Mesenchymal stem cell (in vitro differentiated cells and primary cell): ENCODE measurements at regions not wholly inside any gene's neighbourhood (a gene's known extent, or its start where the extent isn't known, plus 50 kb on each side); places are given as distances from the start of the nearest gene placed in this dataset.
A peak's percentile ranks its signal among the peaks of the same experiment; 100 is the strongest.

Experiments used
- DNase-seq: peaks from one replicate; pipeline ENCODE4 v3.0.0-alpha.2; 2013
- H2AFZ ChIP-seq: one replicate; pipeline ENCODE4 v1.6.1; 2013; ENCODE audit warnings: low read depth, mild to moderate bottlenecking, control low read depth, inconsistent platforms, low read length, moderate library complexity
- H2AK5ac ChIP-seq: 2 replicates; pipeline ENCODE4 v1.6.1; 2013; ENCODE audit warnings: low read length, moderate library complexity, mild to moderate bottlenecking, inconsistent platforms; ENCODE audit not compliant: severe bottlenecking
- H2BK120ac ChIP-seq: one replicate; pipeline ENCODE4 v1.6.1; 2013; ENCODE audit warnings: low read depth, mild to moderate bottlenecking, inconsistent platforms, low read length, moderate library complexity
- H2BK12ac ChIP-seq, 2 experiments: one replicate each; pipeline ENCODE4 v1.6.1; 2013; ENCODE audit warnings: inconsistent platforms in 2 of 2, low read length in 2 of 2, mild to moderate bottlenecking in 2 of 2, moderate library complexity in 2 of 2, control low read depth in 1 of 2
- H2BK15ac ChIP-seq: one replicate; pipeline ENCODE4 v1.6.1; 2013; ENCODE audit warnings: mild to moderate bottlenecking, low read depth, inconsistent platforms; ENCODE audit not compliant: poor library complexity, severe bottlenecking
- H2BK5ac ChIP-seq: 2 replicates; pipeline ENCODE4 v1.6.1; 2013; ENCODE audit warnings: low read depth, mild to moderate bottlenecking, low read length, control low read depth, inconsistent platforms; ENCODE audit not compliant: poor library complexity, severe bottlenecking
- H3K14ac ChIP-seq, 2 experiments: one replicate each; pipeline ENCODE4 v1.6.1; 2013; ENCODE audit warnings: inconsistent platforms in 2 of 2, low read length in 2 of 2, control low read depth in 1 of 2, mild to moderate bottlenecking in 1 of 2, moderate library complexity in 1 of 2
- H3K18ac ChIP-seq, 2 experiments: one replicate each; pipeline ENCODE4 v1.6.1; 2013; ENCODE audit warnings: inconsistent platforms in 2 of 2, low read length in 2 of 2, control low read depth in 1 of 2, low read depth in 1 of 2, mild to moderate bottlenecking in 1 of 2
- H3K23ac ChIP-seq, 2 experiments: one replicate each; pipeline ENCODE4 v1.6.1; 2013; ENCODE audit warnings: inconsistent platforms in 2 of 2, low read length in 2 of 2, mild to moderate bottlenecking in 2 of 2, moderate library complexity in 2 of 2, control low read depth in 1 of 2
- H3K27ac ChIP-seq: 2 replicates; pipeline ENCODE4 v1.5.1; 2013; ENCODE audit warnings: mild to moderate bottlenecking, moderate library complexity, low read length, control low read depth, inconsistent platforms; ENCODE audit not compliant: poor library complexity, severe bottlenecking
- H3K27me3 ChIP-seq, 2 experiments: 2 replicates each; pipeline versions ENCODE4 v1.6.1 to v1.7.0; 2013; ENCODE audit warnings: low read length in 2 of 2, mild to moderate bottlenecking in 2 of 2, moderate library complexity in 2 of 2, control low read depth in 1 of 2, inconsistent platforms in 1 of 2; ENCODE audit not compliant: control insufficient read depth in 1 of 2, insufficient read depth in 1 of 2
- H3K36me3 ChIP-seq, 2 experiments: 2 replicates each; pipeline versions ENCODE4 v1.6.1 to v1.7.0; 2013; ENCODE audit warnings: low read length in 2 of 2, control low read depth in 1 of 2, inconsistent platforms in 1 of 2, low read depth in 1 of 2, mild to moderate bottlenecking in 1 of 2; ENCODE audit not compliant: insufficient read depth in 2 of 2, control insufficient read depth in 1 of 2
- H3K4ac ChIP-seq, 2 experiments: one replicate each; pipeline ENCODE4 v1.6.1; 2013; ENCODE audit warnings: inconsistent platforms in 2 of 2, low read length in 2 of 2, mild to moderate bottlenecking in 2 of 2, moderate library complexity in 2 of 2, control low read depth in 1 of 2, low read depth in 1 of 2
- H3K4me1 ChIP-seq: 2 replicates; pipeline ENCODE4 v1.6.1; 2013; ENCODE audit warnings: low read depth, low read length, control low read depth; ENCODE audit not compliant: control insufficient read depth, insufficient read depth
- H3K4me2 ChIP-seq: 2 replicates; pipeline ENCODE4 v1.6.1; 2013; ENCODE audit warnings: low read length, mild to moderate bottlenecking, inconsistent platforms; ENCODE audit not compliant: poor library complexity, severe bottlenecking
- H3K4me3 ChIP-seq, 2 experiments: 2 replicates each; pipeline versions ENCODE4 v1.5.1 to v1.7.0; 2013; ENCODE audit warnings: low read length in 2 of 2, mild to moderate bottlenecking in 2 of 2, control low read depth in 1 of 2, low read depth in 1 of 2; ENCODE audit not compliant: insufficient read depth in 1 of 2
- H3K79me1 ChIP-seq: replicated peaks from 2 replicates; pipeline ENCODE4 v1.6.1; 2013; ENCODE audit warnings: mild to moderate bottlenecking, control low read depth, low read length, inconsistent platforms; ENCODE audit not compliant: poor library complexity, severe bottlenecking
- H3K9ac ChIP-seq: 2 replicates; pipeline ENCODE4 v1.7.0; 2013; ENCODE audit warnings: mild to moderate bottlenecking, low read length, moderate library complexity
- H3K9me3 ChIP-seq: 2 replicates; pipeline ENCODE4 v1.7.0; 2013; ENCODE audit warnings: mild to moderate bottlenecking, low read length; ENCODE audit not compliant: control insufficient read depth
- H4K8ac ChIP-seq: one replicate; pipeline ENCODE4 v1.6.1; 2013; ENCODE audit warnings: inconsistent platforms, mild to moderate bottlenecking, low read length, moderate library complexity
- H4K91ac ChIP-seq: one replicate; pipeline ENCODE4 v1.6.1; 2013; ENCODE audit warnings: mild to moderate bottlenecking, low read length, inconsistent platforms
- WGBS: methylation state at CpG from one replicate; pipeline ENCODE4 v1.1.7; 2013; ENCODE audit warnings: mixed read lengths; 5-methylcytosine and 5-hydroxymethylcytosine counted together

DNA sequence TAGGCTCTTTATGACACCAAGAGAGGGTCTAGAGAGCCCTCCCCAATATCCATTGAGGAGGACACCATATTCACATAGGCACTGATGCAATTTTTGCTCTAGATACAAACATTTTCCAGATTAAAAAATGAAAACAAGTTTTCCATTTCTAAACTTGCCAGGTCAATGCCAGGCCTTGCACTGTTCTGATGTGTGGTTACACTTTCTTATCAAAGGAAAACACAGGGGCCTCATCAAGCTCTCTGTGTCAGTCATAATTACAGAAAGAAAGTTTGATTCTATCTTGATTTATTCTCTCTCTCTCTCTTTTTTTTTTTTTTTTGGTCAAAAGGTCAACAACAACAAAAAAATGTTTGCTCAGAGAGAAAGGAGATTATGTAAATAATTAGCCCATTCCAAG is 80.2 kb upstream of the ACSL4 start:
- H3K4me1 ChIP-seq = no peaks in the 10 kb centered on the region
- H3K23ac ChIP-seq = no peak overlapping the region
- H2AFZ ChIP-seq = no peak overlapping the region
- H3K27ac ChIP-seq = no peak overlapping the region
- no peak overlapping the region for H4K8ac ChIP-seq
- H3K27me3 ChIP-seq = peaks cover 0 to 47% of the 10 kb centered on the region in 2 experiments
- H3K4me2 ChIP-seq = no peak overlapping the region
- H3K9ac ChIP-seq = no peak overlapping the region
- no peak overlapping the region for H2BK5ac ChIP-seq
- no peak overlapping the region for H2AK5ac ChIP-seq
- H3K79me1 ChIP-seq = no peaks in the 10 kb centered on the region
- H3K14ac ChIP-seq = no peak overlapping the region
- H3K4me3 ChIP-seq = no peak overlapping the region
- H4K91ac ChIP-seq = no peak overlapping the region
- no peak for DNase-seq
- no peak overlapping the region for H2BK15ac ChIP-seq
- no peak overlapping the region for H3K4ac ChIP-seq
- H3K18ac ChIP-seq = no peak overlapping the region
- H3K36me3 ChIP-seq = no peaks in the 10 kb centered on the region
- H2BK120ac ChIP-seq = no peak overlapping the region
- H2BK12ac ChIP-seq = no peak overlapping the region
- H3K9me3 ChIP-seq = no peaks in the 10 kb centered on the region

DNA sequence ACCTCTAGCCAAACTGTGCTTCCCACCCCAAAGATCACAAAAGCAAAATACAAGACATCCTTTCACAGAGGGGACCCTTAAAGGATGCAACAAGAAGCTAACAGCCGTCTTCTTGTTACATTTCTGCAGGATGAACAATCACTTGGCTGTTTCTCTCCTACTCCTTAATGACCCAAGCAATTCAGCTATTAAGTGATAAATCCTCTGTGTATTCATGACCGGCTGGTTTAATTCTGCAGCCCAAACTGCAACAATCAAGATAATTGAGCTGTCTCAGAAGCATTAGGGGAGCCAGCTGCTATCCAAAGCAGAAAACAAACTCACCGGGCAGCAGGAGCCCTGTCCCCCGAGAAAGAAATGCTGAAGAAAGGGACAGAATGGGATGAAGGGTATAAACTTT is 85.9 kb upstream of the ACSL4 start:
- Histone ChIP-seq H4K91ac (no peak overlapping the region), H3K4me1 (no peaks in the 10 kb centered on the region), H3K27me3 (peaks cover 0 to 58% of the 10 kb centered on the region in 2 experiments), H3K27ac (no peak overlapping the region), H2BK12ac (no peak overlapping the region), H2BK120ac (no peak overlapping the region), H2AK5ac (no peak overlapping the region), H3K79me1 (no peaks in the 10 kb centered on the region), H3K4me2 (no peak overlapping the region), H3K36me3 (no peaks in the 10 kb centered on the region), H3K18ac (no peak overlapping the region), H3K14ac (no peak overlapping the region), H3K9me3 (no peaks in the 10 kb centered on the region), H3K4me3 (no peak overlapping the region), H3K9ac (no peak overlapping the region), H2AFZ (no peak overlapping the region), H4K8ac (no peak overlapping the region), H2BK15ac (no peak overlapping the region), H3K4ac (no peak overlapping the region), H3K23ac (no peak overlapping the region), H2BK5ac (no peak overlapping the region)
- no peak for DNase-seq
- 77% methylated on average over 3 of the region's 4 CpGs for WGBS

DNA sequence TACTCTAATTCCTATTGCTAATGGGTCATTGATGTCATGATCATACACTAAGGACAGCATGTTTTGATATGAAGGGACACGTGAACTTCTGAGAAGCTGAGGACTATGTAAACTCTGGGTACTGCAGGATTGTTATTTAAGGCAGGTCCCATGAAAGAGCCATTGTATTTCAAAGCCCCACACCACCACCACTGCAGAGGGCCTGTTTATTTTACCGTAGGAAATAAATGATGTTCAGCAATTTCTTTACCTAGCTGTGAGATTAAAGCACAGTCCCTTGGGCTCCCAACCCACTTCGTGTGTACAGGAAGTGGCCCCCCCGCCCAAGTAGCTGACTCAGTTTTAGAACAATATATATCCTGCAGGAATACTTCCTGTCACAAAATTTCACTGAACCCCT is 89.8 kb upstream of the ACSL4 start:
- Histone ChIP-seq H3K9me3 (no peaks in the 10 kb centered on the region), H2BK120ac (no peak overlapping the region), H3K4me2 (no peak overlapping the region), H2BK15ac (no peak overlapping the region), H3K23ac (no peak overlapping the region), H2BK5ac (no peak overlapping the region), H3K4ac (peak overlapping the region in 1 of 2 experiments; percentile 17), H2BK12ac (no peak overlapping the region), H3K79me1 (no peaks in the 10 kb centered on the region), H3K27me3 (peaks cover 0 to 31% of the 10 kb centered on the region in 2 experiments), H3K4me3 (no peak overlapping the region), H3K27ac (no peak overlapping the region), H3K4me1 (peaks cover 3% of the 10 kb centered on the region), H3K14ac (no peak overlapping the region), H4K8ac (no peak overlapping the region), H2AFZ (no peak overlapping the region), H3K18ac (peak overlapping the region in 1 of 2 experiments; percentile 1), H3K36me3 (no peaks in the 10 kb centered on the region), H2AK5ac (no peak overlapping the region), H4K91ac (no peak overlapping the region), H3K9ac (no peak overlapping the region)
- no peak for DNase-seq
- no CpG with 5 or more reads among the region's 4 CpGs for WGBS

DNA sequence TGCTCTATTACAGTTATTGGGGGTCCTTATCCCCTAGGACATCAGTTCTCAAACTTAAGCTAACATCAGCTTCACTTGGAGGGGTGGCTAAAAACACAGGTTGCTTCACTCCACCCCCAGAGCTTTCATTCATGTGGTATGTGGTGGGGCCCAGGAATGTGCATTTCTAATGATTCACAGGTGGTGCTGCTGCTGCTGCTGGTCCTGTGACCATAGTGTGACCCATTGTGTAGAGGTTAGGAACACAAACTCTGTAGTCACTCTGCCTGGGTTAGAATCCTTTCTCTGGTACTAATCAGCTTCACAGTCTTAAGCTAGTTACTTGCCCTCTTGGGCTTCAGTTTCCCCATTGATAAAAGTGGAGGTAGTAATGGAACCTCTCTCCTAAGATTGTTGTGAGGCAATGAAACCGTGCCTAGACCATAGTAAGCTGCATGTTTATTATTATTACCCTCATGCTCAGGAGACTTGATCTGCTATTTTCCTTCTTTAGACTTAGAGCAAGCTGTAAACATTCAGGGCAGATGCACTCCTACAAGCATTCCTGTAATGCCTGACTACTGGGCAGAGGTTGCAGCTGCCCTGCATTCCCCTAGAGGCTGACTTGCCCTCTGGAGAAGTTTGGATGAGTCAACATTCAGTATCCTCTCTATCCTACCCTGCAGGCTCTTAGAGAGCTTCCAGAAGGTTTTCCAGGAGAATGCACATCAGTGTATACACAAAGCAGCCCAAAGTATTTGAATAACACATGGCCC is 94.1 kb upstream of the ACSL4 start:
- Histone ChIP-seq H3K36me3 (no peaks in the 10 kb centered on the region), H3K4me3 (no peak overlapping the region), H3K27ac (peak overlapping the region; percentile 90), H4K8ac (no peak overlapping the region), H3K18ac (peak overlapping the region; percentile 18 to 62), H2BK120ac (peak overlapping the region; percentile 61), H2BK15ac (no peak overlapping the region), H3K4ac (no peak overlapping the region), H2AK5ac (no peak overlapping the region), H3K9me3 (no peaks in the 10 kb centered on the region), H3K9ac (no peak overlapping the region), H3K23ac (no peak overlapping the region), H3K4me2 (no peak overlapping the region), H2BK5ac (peak overlapping the region; percentile 44), H3K14ac (no peak overlapping the region), H3K27me3 (peaks cover 0 to 14% of the 10 kb centered on the region in 2 experiments), H3K79me1 (no peaks in the 10 kb centered on the region), H2AFZ (no peak overlapping the region), H3K4me1 (peaks cover 11% of the 10 kb centered on the region), H2BK12ac (peak overlapping the region in 1 of 2 experiments; percentile 78), H4K91ac (no peak overlapping the region)
- 0% methylated on average over 1 of the region's 1 CpG for WGBS
- peak; percentile 89 for DNase-seq
